ENCODE measurements at regions not wholly inside any gene's neighbourhood (a gene's known extent, or its start where the extent isn't known, plus 50 kb on each side); places are given as distances from the start of the nearest gene placed in this dataset.

DNA sequence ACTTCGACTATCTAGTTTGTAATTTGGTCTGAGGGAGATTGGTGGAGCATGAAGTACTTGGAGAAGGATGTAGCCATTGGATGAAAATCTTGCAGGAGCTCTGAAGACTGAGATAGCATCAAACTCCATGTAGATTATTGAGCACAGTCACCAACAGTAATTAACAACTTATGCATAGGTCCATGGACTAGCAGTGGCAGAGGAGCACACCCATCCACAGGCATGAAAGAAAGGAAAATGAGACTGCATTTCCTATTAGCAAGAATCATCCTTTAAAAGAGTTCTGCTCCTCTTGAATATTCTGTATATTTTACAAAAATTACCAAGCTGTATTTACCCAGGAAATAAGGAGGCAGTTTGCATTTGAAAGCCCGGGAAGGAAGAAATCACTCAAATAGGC is 529.4 kb upstream of the ACTRT1 start:
- Histone ChIP-seq H3K4me1 (no peaks in the 10 kb centered on the region), H3K9me3 (no peaks in the 10 kb centered on the region), H3K27ac (no peak overlapping the region), H3K9ac (ENCODE audit: low read depth in 2 of 2, low read length in 2 of 2) (no peak overlapping the region), H3K4me3 (no peak overlapping the region), H3K27me3 (no peaks in the 10 kb centered on the region), H3K36me3 (no peaks in the 10 kb centered on the region)
- intact Hi-C loops (cut with DNase I) = no loop called here
- DNase-seq = no peak
- TF ChIP-seq, protein P1, sequence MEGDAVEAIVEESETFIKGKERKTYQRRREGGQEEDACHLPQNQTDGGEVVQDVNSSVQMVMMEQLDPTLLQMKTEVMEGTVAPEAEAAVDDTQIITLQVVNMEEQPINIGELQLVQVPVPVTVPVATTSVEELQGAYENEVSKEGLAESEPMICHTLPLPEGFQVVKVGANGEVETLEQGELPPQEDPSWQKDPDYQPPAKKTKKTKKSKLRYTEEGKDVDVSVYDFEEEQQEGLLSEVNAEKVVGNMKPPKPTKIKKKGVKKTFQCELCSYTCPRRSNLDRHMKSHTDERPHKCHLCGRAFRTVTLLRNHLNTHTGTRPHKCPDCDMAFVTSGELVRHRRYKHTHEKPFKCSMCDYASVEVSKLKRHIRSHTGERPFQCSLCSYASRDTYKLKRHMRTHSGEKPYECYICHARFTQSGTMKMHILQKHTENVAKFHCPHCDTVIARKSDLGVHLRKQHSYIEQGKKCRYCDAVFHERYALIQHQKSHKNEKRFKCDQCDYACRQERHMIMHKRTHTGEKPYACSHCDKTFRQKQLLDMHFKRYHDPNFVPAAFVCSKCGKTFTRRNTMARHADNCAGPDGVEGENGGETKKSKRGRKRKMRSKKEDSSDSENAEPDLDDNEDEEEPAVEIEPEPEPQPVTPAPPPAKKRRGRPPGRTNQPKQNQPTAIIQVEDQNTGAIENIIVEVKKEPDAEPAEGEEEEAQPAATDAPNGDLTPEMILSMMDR (IDR thresholded peaks at IDR 0.05) = no peak

DNA sequence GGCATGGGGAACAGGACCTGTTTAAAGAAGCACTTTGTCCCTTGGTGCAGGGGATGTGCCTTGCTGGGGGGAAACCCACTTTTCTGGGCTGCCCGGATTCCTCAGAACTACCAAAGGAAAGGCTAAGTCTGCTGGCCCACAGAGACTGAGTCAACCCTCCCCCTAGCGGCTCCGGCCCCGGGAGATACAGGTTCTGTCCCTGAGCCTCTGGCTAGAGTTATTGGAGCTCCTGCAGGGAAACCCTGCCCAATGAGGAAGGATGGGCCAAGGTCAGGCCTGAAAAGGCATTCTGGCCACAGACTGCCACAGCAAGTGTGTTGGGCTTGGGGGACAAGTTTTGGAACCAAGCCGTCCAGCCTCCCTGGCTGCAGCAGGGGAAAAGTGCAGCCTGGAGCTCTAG is 490.9 kb upstream of the ACTRT1 start:
- no peak overlapping the region for H3K27ac ChIP-seq
- no peak for DNase-seq
- no peak overlapping the region for H3K9ac ChIP-seq (ENCODE audit: low read depth in 2 of 2, low read length in 2 of 2)
- intact Hi-C loops (cut with DNase I) = no loop called here
- H3K4me3 ChIP-seq = no peak overlapping the region
- no peaks in the 10 kb centered on the region for H3K4me1 ChIP-seq
- no peaks in the 10 kb centered on the region for H3K36me3 ChIP-seq
- TF ChIP-seq, protein P1 (IDR thresholded peaks at IDR 0.05) = no peak
- no peaks in the 10 kb centered on the region for H3K27me3 ChIP-seq
- no peaks in the 10 kb centered on the region for H3K9me3 ChIP-seq

- TF ChIP-seq, protein P1 (IDR thresholded peaks at IDR 0.05) = no peak
- H3K4me3 ChIP-seq = no peak overlapping the region
- no peak overlapping the region for H3K9ac ChIP-seq (ENCODE audit: low read depth in 2 of 2, low read length in 2 of 2)
- H3K4me1 ChIP-seq = no peaks in the 10 kb centered on the region
- no peaks in the 10 kb centered on the region for H3K9me3 ChIP-seq
- DNase-seq = no peak
- no peak overlapping the region for H3K27ac ChIP-seq
- intact Hi-C loops (cut with DNase I) = no loop called here
- no peaks in the 10 kb centered on the region for H3K27me3 ChIP-seq
- H3K36me3 ChIP-seq = no peaks in the 10 kb centered on the region
Observed at GRCh38 chrX:128518508-128518907, 466.3 kb upstream of the ACTRT1 start.

- H3K4me1 ChIP-seq = no peaks in the 10 kb centered on the region
- intact Hi-C loops (cut with DNase I) = no loop called here
Observed at GRCh38 chrX:128517691-128518090, 465.5 kb upstream of the ACTRT1 start.

DNA sequence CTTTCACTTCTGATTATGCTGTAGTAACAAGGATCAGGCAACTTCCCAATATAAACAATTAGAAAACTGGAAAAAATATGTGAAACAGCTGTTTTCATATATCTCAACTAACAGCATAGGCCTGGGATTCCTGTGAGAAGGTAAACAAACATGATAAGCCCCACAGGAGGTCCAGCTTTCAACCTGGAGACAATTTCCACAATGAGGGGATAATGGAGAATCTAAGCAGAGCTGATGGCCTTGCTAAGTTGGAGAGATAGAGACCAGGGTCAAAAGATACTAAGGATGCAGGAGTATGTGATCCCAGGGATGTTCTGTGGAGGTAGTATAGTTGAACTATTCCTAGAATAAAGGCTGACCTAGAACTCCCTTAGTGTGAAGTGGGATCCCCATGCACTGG is 452.3 kb upstream of the ACTRT1 start:
- TF ChIP-seq, protein P1 (IDR thresholded peaks at IDR 0.05) = no peak
- Histone ChIP-seq H3K9me3 (no peaks in the 10 kb centered on the region), H3K9ac (ENCODE audit: low read depth in 2 of 2, low read length in 2 of 2) (no peak overlapping the region), H3K27me3 (no peaks in the 10 kb centered on the region), H3K4me1 (no peaks in the 10 kb centered on the region), H3K4me3 (no peak overlapping the region), H3K27ac (no peak overlapping the region), H3K36me3 (no peaks in the 10 kb centered on the region)
- intact Hi-C loops (cut with DNase I) = no loop called here
- DNase-seq = no peak

More at GRCh38 chrX:128517691-128518090, 465.5 kb upstream of the ACTRT1 start:
- TF ChIP-seq, protein P1 (IDR thresholded peaks at IDR 0.05) = no peak
- Histone ChIP-seq H3K36me3 (no peaks in the 10 kb centered on the region), H3K27me3 (no peaks in the 10 kb centered on the region), H3K9ac (ENCODE audit: low read depth in 2 of 2, low read length in 2 of 2) (no peak overlapping the region), H3K27ac (no peak overlapping the region), H3K4me3 (no peak overlapping the region), H3K9me3 (no peaks in the 10 kb centered on the region)
- DNase-seq = no peak

DNA sequence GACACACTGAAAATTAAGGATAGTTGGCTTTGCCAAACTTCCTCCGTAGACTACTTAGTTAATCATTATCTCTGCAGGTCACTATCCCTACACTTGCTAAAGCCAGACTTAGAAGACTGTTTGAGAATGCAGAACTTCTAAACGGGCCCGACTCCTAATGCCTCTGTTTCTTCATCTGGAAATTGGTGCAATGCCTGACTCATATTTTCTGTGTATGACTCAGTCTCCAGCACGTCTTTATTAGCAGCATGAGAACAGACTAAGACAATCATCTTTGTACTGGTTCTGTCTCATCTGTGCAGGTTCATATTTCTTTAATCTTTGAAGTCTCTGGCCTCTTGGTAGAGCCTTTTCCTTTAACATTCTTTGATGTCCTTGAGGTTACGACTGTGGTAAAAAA is 411.9 kb upstream of the ACTRT1 start:
- H3K27me3 ChIP-seq = no peaks in the 10 kb centered on the region
- H3K9ac ChIP-seq (ENCODE audit: low read depth in 2 of 2, low read length in 2 of 2) = no peak overlapping the region
- H3K9me3 ChIP-seq = no peaks in the 10 kb centered on the region
- TF ChIP-seq, protein P1 (IDR thresholded peaks at IDR 0.05) = no peak
- no peak overlapping the region for H3K27ac ChIP-seq
- H3K4me1 ChIP-seq = no peaks in the 10 kb centered on the region
- intact Hi-C loops (cut with DNase I) = loop anchor here (10.0 kb wide), 1 partner anchor 511 kb away; no protein-coding TSS in a partner anchor
- no peak overlapping the region for H3K4me3 ChIP-seq
- no peaks in the 10 kb centered on the region for H3K36me3 ChIP-seq
- no peak for DNase-seq

Data from colonic mucosa (tissue), 4 donors.